ENCODE measurements at regions not wholly inside any gene's neighbourhood (a gene's known extent, or its start where the extent isn't known, plus 50 kb on each side); places are given as distances from the start of the nearest gene placed in this dataset.

GRCh38 chr2:221655300-221655699, 83.2 kb upstream of the EPHA4 start:
- no peaks in the 10 kb centered on the region for H3K36me3 ChIP-seq (ENCODE audit: control insufficient read depth, insufficient read depth, low read length)
- H3K27me3 ChIP-seq (ENCODE audit: control insufficient read depth, insufficient read depth, low read length), result no peaks in the 10 kb centered on the region
- TF ChIP-seq, protein P1, sequence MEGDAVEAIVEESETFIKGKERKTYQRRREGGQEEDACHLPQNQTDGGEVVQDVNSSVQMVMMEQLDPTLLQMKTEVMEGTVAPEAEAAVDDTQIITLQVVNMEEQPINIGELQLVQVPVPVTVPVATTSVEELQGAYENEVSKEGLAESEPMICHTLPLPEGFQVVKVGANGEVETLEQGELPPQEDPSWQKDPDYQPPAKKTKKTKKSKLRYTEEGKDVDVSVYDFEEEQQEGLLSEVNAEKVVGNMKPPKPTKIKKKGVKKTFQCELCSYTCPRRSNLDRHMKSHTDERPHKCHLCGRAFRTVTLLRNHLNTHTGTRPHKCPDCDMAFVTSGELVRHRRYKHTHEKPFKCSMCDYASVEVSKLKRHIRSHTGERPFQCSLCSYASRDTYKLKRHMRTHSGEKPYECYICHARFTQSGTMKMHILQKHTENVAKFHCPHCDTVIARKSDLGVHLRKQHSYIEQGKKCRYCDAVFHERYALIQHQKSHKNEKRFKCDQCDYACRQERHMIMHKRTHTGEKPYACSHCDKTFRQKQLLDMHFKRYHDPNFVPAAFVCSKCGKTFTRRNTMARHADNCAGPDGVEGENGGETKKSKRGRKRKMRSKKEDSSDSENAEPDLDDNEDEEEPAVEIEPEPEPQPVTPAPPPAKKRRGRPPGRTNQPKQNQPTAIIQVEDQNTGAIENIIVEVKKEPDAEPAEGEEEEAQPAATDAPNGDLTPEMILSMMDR (IDR thresholded peaks at IDR 0.05; ENCODE audit: insufficient read depth, low read depth, low read length), result no peak
- no peak overlapping the region for H3K4me3 ChIP-seq (ENCODE audit: low read depth, low read length)
- ChIA-PET POLR2A (no interaction called here), CTCF (no interaction called here)
- no peak for DNase-seq (ENCODE audit: low read depth)

- ChIA-PET CTCF (no interaction called here), POLR2A (no interaction called here)
- DNase-seq (ENCODE audit: low read depth), result no peak
- Histone ChIP-seq H3K27me3 (ENCODE audit: control insufficient read depth, insufficient read depth, low read length) (no peaks in the 10 kb centered on the region), H3K36me3 (ENCODE audit: control insufficient read depth, insufficient read depth, low read length) (no peaks in the 10 kb centered on the region), H3K4me3 (ENCODE audit: low read depth, low read length) (no peak overlapping the region)
- TF ChIP-seq, protein P1 (IDR thresholded peaks at IDR 0.05; ENCODE audit: insufficient read depth, low read depth, low read length), result no peak
Measured at GRCh38 chr2:221653182-221653581, 81.1 kb upstream of the EPHA4 start.

- CTCF ChIA-PET, result interaction anchor here (0.6 kb wide), 1 partner anchor 21 kb away, joined by 4 read pairs; no protein-coding TSS in a partner anchor
- DNase-seq (ENCODE audit: low read depth), result no peak
- H3K4me3 ChIP-seq (ENCODE audit: low read depth, low read length), result no peak overlapping the region
- H3K27me3 ChIP-seq (ENCODE audit: control insufficient read depth, insufficient read depth, low read length), result no peaks in the 10 kb centered on the region
- POLR2A ChIA-PET, result no interaction called here
- no peaks in the 10 kb centered on the region for H3K36me3 ChIP-seq (ENCODE audit: control insufficient read depth, insufficient read depth, low read length)
- TF ChIP-seq, protein P1 (IDR thresholded peaks at IDR 0.05; ENCODE audit: insufficient read depth, low read depth, low read length), result no peak
Measured at GRCh38 chr2:221649051-221649775, 77.1 kb upstream of the EPHA4 start.

GRCh38 chr2:221642447-221642846, 70.3 kb upstream of the EPHA4 start:
- Histone ChIP-seq H3K36me3 (ENCODE audit: control insufficient read depth, insufficient read depth, low read length) (no peaks in the 10 kb centered on the region), H3K4me3 (ENCODE audit: low read depth, low read length) (no peak overlapping the region), H3K27me3 (ENCODE audit: control insufficient read depth, insufficient read depth, low read length) (no peaks in the 10 kb centered on the region; the same call in 1 of the 2 replicates)
- POLR2A ChIA-PET, result no interaction called here
- TF ChIP-seq, protein P1 (IDR thresholded peaks at IDR 0.05; ENCODE audit: insufficient read depth, low read depth, low read length), result no peak
- no peak for DNase-seq (ENCODE audit: low read depth)
- CTCF ChIA-PET, result no interaction called here

GRCh38 chr2:221641181-221641871, 69.2 kb upstream of the EPHA4 start:
- no peaks in the 10 kb centered on the region; the same call in 1 of the 2 replicates for H3K27me3 ChIP-seq (ENCODE audit: control insufficient read depth, insufficient read depth, low read length)
- POLR2A ChIA-PET, result no interaction called here
- TF ChIP-seq, protein P1 (IDR thresholded peaks at IDR 0.05; ENCODE audit: insufficient read depth, low read depth, low read length), result no peak
- CTCF ChIA-PET, result interaction anchor here (0.5 kb wide), 1 partner anchor 9 kb away, joined by 3 read pairs; no protein-coding TSS in a partner anchor
- no peaks in the 10 kb centered on the region for H3K36me3 ChIP-seq (ENCODE audit: control insufficient read depth, insufficient read depth, low read length)
- no peak overlapping the region for H3K4me3 ChIP-seq (ENCODE audit: low read depth, low read length)
- DNase-seq (ENCODE audit: low read depth), result no peak

All from BJ (cell line).